HepG2 (cell line): ENCODE measurements at regions not wholly inside any gene's neighbourhood (a gene's known extent, or its start where the extent isn't known, plus 50 kb on each side); places are given as distances from the start of the nearest gene placed in this dataset.

Source experiments
- MED8 ChIP-seq: sonication (generic); formaldehyde crosslinking; IDR thresholded peaks from 2 replicates; pipeline ENCODE4 v1.8.1; 2023; ENCODE audit warnings: mild to moderate bottlenecking, missing genetic modification reagents; ENCODE audit not compliant: insufficient replicate concordance
- PITX1 ChIP-seq: sonication (generic); formaldehyde crosslinking; IDR thresholded peaks from 2 replicates; pipeline ENCODE4 v1.5.1; 2020; ENCODE audit warnings: mild to moderate bottlenecking, missing genetic modification reagents
- ZC3H13 ChIP-seq: sonication (generic); formaldehyde crosslinking; IDR thresholded peaks from 2 replicates; pipeline ENCODE4 v1.8.1; 2023; ENCODE audit warnings: mild to moderate bottlenecking, missing genetic modification reagents, moderate library complexity
- ZMAT3 ChIP-seq: sonication (generic); formaldehyde crosslinking; conservative IDR thresholded peaks from 2 replicates; pipeline ENCODE4 v1.7.0; 2021; ENCODE audit warnings: missing genetic modification reagents
- ZNF20 ChIP-seq: sonication (generic); formaldehyde crosslinking; IDR thresholded peaks from 2 replicates; pipeline ENCODE4 v1.4.0; 2020; ENCODE audit warnings: mild to moderate bottlenecking, moderate library complexity, missing genetic modification reagents
- ZNF260 ChIP-seq: sonication (generic); formaldehyde crosslinking; IDR thresholded peaks from 2 replicates; pipeline ENCODE4 v1.4.0; 2020; ENCODE audit warnings: missing genetic modification reagents, low read depth, mild to moderate bottlenecking, borderline replicate concordance
- ZNF746 ChIP-seq: sonication (generic); formaldehyde crosslinking; IDR thresholded peaks from 2 replicates; pipeline ENCODE4 v1.8.0; 2022; ENCODE audit warnings: mild to moderate bottlenecking, missing genetic modification reagents
- ZNF878 ChIP-seq: sonication (generic); formaldehyde crosslinking; IDR thresholded peaks from 2 replicates; pipeline ENCODE4 v1.8.1; 2023; ENCODE audit warnings: mild to moderate bottlenecking, missing genetic modification reagents, moderate library complexity
- TF ChIP-seq, protein P1 (sequence below): sonication (generic); formaldehyde crosslinking; IDR thresholded peaks from one replicate; pipeline ENCODE4 v1.5.1; 2020; ENCODE audit warnings: mild to moderate bottlenecking, missing genetic modification reagents; ENCODE audit errors: not compliant biosample characterization

- TF ChIP-seq, protein P1, sequence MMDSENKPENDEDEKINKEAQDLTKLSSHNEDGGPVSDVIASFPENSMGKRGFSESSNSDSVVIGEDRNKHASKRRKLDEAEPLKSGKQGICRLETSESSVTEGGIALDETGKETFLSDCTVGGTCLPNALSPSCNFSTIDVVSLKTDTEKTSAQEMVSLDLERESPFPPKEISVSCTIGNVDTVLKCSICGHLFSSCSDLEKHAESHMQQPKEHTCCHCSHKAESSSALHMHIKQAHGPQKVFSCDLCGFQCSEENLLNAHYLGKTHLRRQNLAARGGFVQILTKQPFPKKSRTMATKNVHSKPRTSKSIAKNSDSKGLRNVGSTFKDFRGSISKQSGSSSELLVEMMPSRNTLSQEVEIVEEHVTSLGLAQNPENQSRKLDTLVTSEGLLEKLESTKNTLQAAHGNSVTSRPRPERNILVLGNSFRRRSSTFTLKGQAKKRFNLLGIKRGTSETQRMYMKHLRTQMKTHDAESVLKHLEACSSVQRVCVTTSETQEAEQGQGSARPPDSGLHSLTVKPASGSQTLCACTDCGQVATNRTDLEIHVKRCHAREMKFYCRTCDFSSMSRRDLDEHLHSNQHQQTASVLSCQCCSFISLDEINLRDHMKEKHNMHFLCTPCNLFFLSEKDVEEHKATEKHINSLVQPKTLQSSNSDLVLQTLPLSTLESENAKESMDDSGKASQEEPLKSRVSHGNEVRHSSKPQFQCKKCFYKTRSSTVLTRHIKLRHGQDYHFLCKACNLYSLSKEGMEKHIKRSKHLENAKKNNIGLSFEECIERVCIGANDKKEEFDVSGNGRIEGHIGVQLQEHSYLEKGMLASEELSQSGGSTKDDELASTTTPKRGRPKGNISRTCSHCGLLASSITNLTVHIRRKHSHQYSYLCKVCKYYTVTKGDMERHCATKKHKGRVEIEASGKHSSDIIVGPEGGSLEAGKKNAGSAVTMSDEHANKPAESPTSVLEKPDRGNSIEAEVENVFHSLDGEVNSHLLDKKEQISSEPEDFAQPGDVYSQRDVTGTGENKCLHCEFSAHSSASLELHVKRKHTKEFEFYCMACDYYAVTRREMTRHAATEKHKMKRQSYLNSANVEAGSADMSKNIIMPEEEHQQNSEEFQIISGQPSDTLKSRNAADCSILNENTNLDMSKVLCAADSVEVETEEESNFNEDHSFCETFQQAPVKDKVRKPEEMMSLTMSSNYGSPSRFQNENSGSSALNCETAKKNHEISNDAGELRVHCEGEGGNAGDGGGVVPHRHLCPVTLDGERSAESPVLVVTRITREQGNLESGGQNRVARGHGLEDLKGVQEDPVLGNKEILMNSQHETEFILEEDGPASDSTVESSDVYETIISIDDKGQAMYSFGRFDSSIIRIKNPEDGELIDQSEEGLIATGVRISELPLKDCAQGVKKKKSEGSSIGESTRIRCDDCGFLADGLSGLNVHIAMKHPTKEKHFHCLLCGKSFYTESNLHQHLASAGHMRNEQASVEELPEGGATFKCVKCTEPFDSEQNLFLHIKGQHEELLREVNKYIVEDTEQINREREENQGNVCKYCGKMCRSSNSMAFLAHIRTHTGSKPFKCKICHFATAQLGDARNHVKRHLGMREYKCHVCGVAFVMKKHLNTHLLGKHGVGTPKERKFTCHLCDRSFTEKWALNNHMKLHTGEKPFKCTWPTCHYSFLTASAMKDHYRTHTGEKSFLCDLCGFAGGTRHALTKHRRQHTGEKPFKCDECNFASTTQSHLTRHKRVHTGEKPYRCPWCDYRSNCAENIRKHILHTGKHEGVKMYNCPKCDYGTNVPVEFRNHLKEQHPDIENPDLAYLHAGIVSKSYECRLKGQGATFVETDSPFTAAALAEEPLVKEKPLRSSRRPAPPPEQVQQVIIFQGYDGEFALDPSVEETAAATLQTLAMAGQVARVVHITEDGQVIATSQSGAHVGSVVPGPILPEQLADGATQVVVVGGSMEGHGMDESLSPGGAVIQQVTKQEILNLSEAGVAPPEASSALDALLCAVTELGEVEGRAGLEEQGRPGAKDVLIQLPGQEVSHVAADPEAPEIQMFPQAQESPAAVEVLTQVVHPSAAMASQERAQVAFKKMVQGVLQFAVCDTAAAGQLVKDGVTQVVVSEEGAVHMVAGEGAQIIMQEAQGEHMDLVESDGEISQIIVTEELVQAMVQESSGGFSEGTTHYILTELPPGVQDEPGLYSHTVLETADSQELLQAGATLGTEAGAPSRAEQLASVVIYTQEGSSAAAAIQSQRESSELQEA, result no peak
- TF ChIP-seq ZNF746, result no peak
- TF ChIP-seq PITX1 (CRISPR knock-in tag), result no peak
- TF ChIP-seq ZC3H13 (CRISPR knock-in tag), result no peak
- no peak for TF ChIP-seq ZNF878 (CRISPR knock-in tag)
- no peak for TF ChIP-seq ZNF20 (CRISPR knock-in tag)
- no peak for TF ChIP-seq MED8 (CRISPR knock-in tag)
- TF ChIP-seq ZMAT3 (CRISPR knock-in tag), result no peak
- TF ChIP-seq ZNF260 (CRISPR knock-in tag), result no peak
These were observed 88.0 kb upstream of the ELMO1 start (continued) for GRCh38 chr7:37536706-37537105.
